BJ (cell line): ENCODE measurements at regions not wholly inside any gene's neighbourhood (a gene's known extent, or its start where the extent isn't known, plus 50 kb on each side); places are given as distances from the start of the nearest gene placed in this dataset.

ENCODE experiments used
- CTCF ChIA-PET: fragments of 350-600 bp; formaldehyde crosslinking; extraction: SDS; loops from one replicate; lab custom pipeline; 2021; ENCODE audit warnings: antibody characterized with exemption, inconsistent platforms; lab: Yijun Ruan, JAX
- POLR2A ChIA-PET: fragments of 300-600 bp; sonication (Branson Sonifier 250); formaldehyde crosslinking; extraction: SDS; loops from one replicate; lab custom pipeline; 2021; ENCODE audit warnings: antibody characterized with exemption; lab: Charles Lee
- DNase-seq: peaks from one replicate; pipeline ENCODE4 v3.0.0-alpha.2; 2011; ENCODE audit warnings: low read depth
- H3K27me3 ChIP-seq: 2 replicates; pipeline ENCODE4 v1.6.0; 2011; ENCODE audit warnings: low read length; ENCODE audit not compliant: control insufficient read depth, insufficient read depth
- H3K36me3 ChIP-seq: 2 replicates; pipeline ENCODE4 v1.5.1; 2011; ENCODE audit warnings: low read length; ENCODE audit not compliant: control insufficient read depth, insufficient read depth
- H3K4me3 ChIP-seq: 2 replicates; pipeline ENCODE4 v1.5.1; 2011; ENCODE audit warnings: low read depth, mild to moderate bottlenecking, control low read depth, low read length
- CTCF ChIP-seq: IDR thresholded peaks from 2 replicates; pipeline ENCODE4 v1.5.1; 2011; ENCODE audit warnings: low read depth, mild to moderate bottlenecking, control low read depth, inconsistent platforms, low read length, moderate library complexity; ENCODE audit not compliant: insufficient read depth

- Histone ChIP-seq H3K36me3 (no peaks in the 10 kb centered on the region), H3K27me3 (no peaks in the 10 kb centered on the region), H3K4me3 (no peak overlapping the region)
- no peak for DNase-seq
- TF ChIP-seq CTCF: no peak
- ChIA-PET CTCF (no interaction called here), POLR2A (no interaction called here)
These were observed 188.4 kb upstream of the FAM9B start for GRCh38 chrX:9222299-9222698.

- no peak for TF ChIP-seq CTCF
- CTCF ChIA-PET: no interaction called here
These were observed 193.3 kb upstream of the FAM9B start for GRCh38 chrX:9227276-9227675.

GRCh38 chrX:9231491-9231890, 197.6 kb upstream of the FAM9B start:
- DNase-seq: no peak
- ChIA-PET POLR2A (no interaction called here), CTCF (no interaction called here)
- Histone ChIP-seq H3K27me3 (no peaks in the 10 kb centered on the region), H3K4me3 (no peak overlapping the region), H3K36me3 (no peaks in the 10 kb centered on the region)
- no peak for TF ChIP-seq CTCF

More at GRCh38 chrX:9227276-9227675, 193.3 kb upstream of the FAM9B start:
- POLR2A ChIA-PET: no interaction called here
- H3K4me3 ChIP-seq: no peak overlapping the region
- DNase-seq: no peak
- H3K36me3 ChIP-seq: no peaks in the 10 kb centered on the region
- H3K27me3 ChIP-seq: no peaks in the 10 kb centered on the region

GRCh38 chrX:9233141-9233540, 199.2 kb upstream of the FAM9B start:
- no peak for TF ChIP-seq CTCF
- Histone ChIP-seq H3K27me3 (no peaks in the 10 kb centered on the region), H3K36me3 (no peaks in the 10 kb centered on the region), H3K4me3 (no peak overlapping the region)
- DNase-seq: no peak
- ChIA-PET CTCF (no interaction called here), POLR2A (no interaction called here)

- no peaks in the 10 kb centered on the region for H3K36me3 ChIP-seq
- no peak overlapping the region for H3K4me3 ChIP-seq
- CTCF ChIA-PET: no interaction called here
- POLR2A ChIA-PET: no interaction called here
- TF ChIP-seq CTCF: no peak
- DNase-seq: no peak
- no peaks in the 10 kb centered on the region for H3K27me3 ChIP-seq
These were observed 200.4 kb upstream of the FAM9B start for GRCh38 chrX:9234315-9234714.
